Jurkat, Clone E6-1 (cell line): ENCODE measurements at regions not wholly inside any gene's neighbourhood (a gene's known extent, or its start where the extent isn't known, plus 50 kb on each side); places are given as distances from the start of the nearest gene placed in this dataset.

Experiments used
- DNase-seq: peaks from one replicate; pipeline ENCODE4 v3.0.0-alpha.2; 2011; ENCODE audit warnings: low read depth, low spot score
- H3K4me3 ChIP-seq: 2 replicates; pipeline ENCODE4 v1.5.1; 2011; ENCODE audit warnings: mild to moderate bottlenecking, low read length, control low read depth, moderate library complexity

- DNase-seq: no peak
- no peak overlapping the region for H3K4me3 ChIP-seq
Measured at GRCh38 chr6:149147195-149147594, 170.3 kb upstream of the TAB2 start.

- DNase-seq: no peak
- H3K4me3 ChIP-seq: no peak overlapping the region
Measured at GRCh38 chr6:149147938-149148718, 169.4 kb upstream of the TAB2 start.

GRCh38 chr6:149149653-149150052 is 167.9 kb upstream of the TAB2 start:
- DNase-seq: no peak
- no peak overlapping the region for H3K4me3 ChIP-seq

- H3K4me3 ChIP-seq: no peak overlapping the region
- DNase-seq: no peak
Measured at GRCh38 chr6:149150301-149150700, 167.2 kb upstream of the TAB2 start.

- DNase-seq: no peak
- H3K4me3 ChIP-seq: no peak overlapping the region
Measured at GRCh38 chr6:149150801-149151398, 166.6 kb upstream of the TAB2 start.

GRCh38 chr6:149152521-149152920 is 165.0 kb upstream of the TAB2 start:
- no peak overlapping the region for H3K4me3 ChIP-seq
- no peak for DNase-seq

- no peak for DNase-seq
- no peak overlapping the region for H3K4me3 ChIP-seq
Measured at GRCh38 chr6:149153100-149153499, 164.4 kb upstream of the TAB2 start.

GRCh38 chr6:149153693-149154092 is 163.8 kb upstream of the TAB2 start:
- DNase-seq: no peak
- H3K4me3 ChIP-seq: no peak overlapping the region

GRCh38 chr6:149154261-149154821 is 163.2 kb upstream of the TAB2 start:
- DNase-seq: no peak

GRCh38 chr6:149157126-149157525 is 160.4 kb upstream of the TAB2 start:
- DNase-seq: no peak
- no peak overlapping the region for H3K4me3 ChIP-seq

More at GRCh38 chr6:149154261-149154821, 163.2 kb upstream of the TAB2 start:
- H3K4me3 ChIP-seq: no peak overlapping the region

- DNase-seq: no peak
- H3K4me3 ChIP-seq: no peak overlapping the region
Measured at GRCh38 chr6:149158076-149158475, 159.4 kb upstream of the TAB2 start.

- no peak overlapping the region for H3K4me3 ChIP-seq
- no peak for DNase-seq
Measured at GRCh38 chr6:149160943-149161342, 156.6 kb upstream of the TAB2 start.

GRCh38 chr6:149162924-149163323 is 154.6 kb upstream of the TAB2 start:
- H3K4me3 ChIP-seq: no peak overlapping the region
- no peak for DNase-seq

- DNase-seq: no peak
- H3K4me3 ChIP-seq: no peak overlapping the region
Measured at GRCh38 chr6:149164199-149164750, 153.2 kb upstream of the TAB2 start.

- DNase-seq: no peak
- H3K4me3 ChIP-seq: no peak overlapping the region
Measured at GRCh38 chr6:149166336-149166735, 151.2 kb upstream of the TAB2 start.

GRCh38 chr6:149166747-149167146 is 150.8 kb upstream of the TAB2 start:
- no peak overlapping the region for H3K4me3 ChIP-seq
- DNase-seq: peak; percentile 18

GRCh38 chr6:149168968-149169367 is 148.5 kb upstream of the TAB2 start:
- DNase-seq: peak; percentile 25
- no peak overlapping the region for H3K4me3 ChIP-seq

- H3K4me3 ChIP-seq: no peak overlapping the region
Measured at GRCh38 chr6:149169761-149170511, 147.6 kb upstream of the TAB2 start.

GRCh38 chr6:149170564-149171452 is 146.7 kb upstream of the TAB2 start:
- no peak for DNase-seq

More at GRCh38 chr6:149169761-149170511, 147.6 kb upstream of the TAB2 start:
- no peak for DNase-seq

More at GRCh38 chr6:149170564-149171452, 146.7 kb upstream of the TAB2 start:
- no peak overlapping the region for H3K4me3 ChIP-seq
